Endothelial cell of umbilical vein (primary cell): ENCODE measurements at regions not wholly inside any gene's neighbourhood (a gene's known extent, or its start where the extent isn't known, plus 50 kb on each side); places are given as distances from the start of the nearest gene placed in this dataset.

Experiments
- CTCF ChIP-seq, 2 donors: IDR thresholded peaks; 1 replicate in 1 of 2; 2 replicates in 1 of 2; pipeline ENCODE4 v1.5.1; 2011; ENCODE audit warnings: low read length in 2 of 2, mild to moderate bottlenecking in 2 of 2, moderate library complexity in 2 of 2, control low read depth in 1 of 2, inconsistent platforms in 1 of 2, low read depth in 1 of 2; ENCODE audit not compliant: insufficient read depth in 1 of 2; ENCODE audit errors: extremely low read depth in 1 of 2
- EZH2 ChIP-seq: IDR thresholded peaks from 2 replicates; pipeline ENCODE4 v1.6.1; 2012; ENCODE audit warnings: borderline replicate concordance, low read depth, mild to moderate bottlenecking, moderate library complexity, low read length, inconsistent platforms; ENCODE audit not compliant: severe bottlenecking
- FOS ChIP-seq: IDR thresholded peaks from 2 replicates; pipeline ENCODE4 v1.6.1; 2011; ENCODE audit warnings: mild to moderate bottlenecking, low read length, moderate library complexity, borderline replicate concordance; ENCODE audit not compliant: insufficient read depth
- JUN ChIP-seq: IDR thresholded peaks from 2 replicates; pipeline ENCODE4 v1.6.1; 2011; ENCODE audit warnings: borderline replicate concordance, low read depth; ENCODE audit not compliant: insufficient read length, insufficient read depth
- POLR2A ChIP-seq: IDR thresholded peaks from 2 replicates; pipeline ENCODE4 v1.6.1; 2012; ENCODE audit warnings: low read depth, mild to moderate bottlenecking, control low read depth, low read length

GRCh38 chr7:68918621-68919020, 679.7 kb upstream of the AUTS2 start:
- no peak for TF ChIP-seq CTCF (IDR thresholded peaks at IDR 0.05; ENCODE audit: extremely low read depth in 1 of 2, insufficient read depth in 1 of 2, low read depth in 1 of 2, low read length in 2 of 2)
- TF ChIP-seq POLR2A = no peak
- TF ChIP-seq EZH2 = no peak
- no peak for TF ChIP-seq FOS
- no peak for TF ChIP-seq JUN
